GM12878 (cell line): ENCODE measurements at regions not wholly inside any gene's neighbourhood (a gene's known extent, or its start where the extent isn't known, plus 50 kb on each side); places are given as distances from the start of the nearest gene placed in this dataset.

ENCODE experiments used
- ATAC-seq: fragments of 200-7000 bp; cut with Tn5 transposase; 3 replicates; pipeline ENCODE4 v1.9.1; 2020; ENCODE audit warnings: mild to moderate bottlenecking, moderate library complexity
- BruUV-seq: library from RNA; stranded (reverse); fragments of 400-500 nt; replicated peaks from 2 replicates; lab custom pipeline; 2021; lab: Mats Ljungman, UMichigan
- CTCF ChIA-PET: fragments of 300-600 bp; sonication (Branson Sonifier 250); formaldehyde crosslinking; extraction: SDS; loops from one replicate; lab custom pipeline; 2021; ENCODE audit warnings: inconsistent platforms; lab: Yijun Ruan, JAX
- POLR2A ChIA-PET: fragments of 350-600 bp; formaldehyde crosslinking; extraction: SDS; loops from one replicate; lab custom pipeline; 2021; ENCODE audit warnings: inconsistent platforms; lab: Charles Lee
- RAD21 ChIA-PET: fragments of 300-600 bp; sonication (Branson Sonifier 250); formaldehyde crosslinking; loops from one replicate; lab custom pipeline; 2023; ENCODE audit warnings: antibody characterized with exemption; ENCODE audit not compliant: unreplicated experiment; lab: Charles Lee
- SMC1A ChIA-PET: fragments of 300-600 bp; sonication (Branson Sonifier 250); formaldehyde crosslinking; loops from one replicate; lab custom pipeline; 2023; ENCODE audit not compliant: unreplicated experiment, uncharacterized antibody; lab: Charles Lee
- DNase-seq: peaks from one replicate; pipeline ENCODE4 v3.0.0-alpha.2; 2011; ENCODE audit warnings: low read depth, low spot score
- FAIRE-seq: peaks from 3 replicates; lab custom pipeline; 2011; peaks lifted over from hg19 to GRCh38; lab: Jason Lieb, UNC
- H2AFZ ChIP-seq: 2 replicates; pipeline ENCODE4 v1.6.0; 2011; ENCODE audit warnings: low read depth, low read length, control low read depth; ENCODE audit not compliant: control insufficient read depth
- H3K27ac ChIP-seq: 2 replicates; pipeline ENCODE4 v1.5.1; 2011; ENCODE audit warnings: control low read depth; ENCODE audit not compliant: control insufficient read depth, insufficient read depth
- H3K27me3 ChIP-seq, 2 experiments: replicated peaks in 1 of 2; 2 replicates each; pipeline versions ENCODE4 v1.6.0 to v1.6.1; 2011; ENCODE audit warnings: low read length in 1 of 2; ENCODE audit not compliant: control insufficient read depth in 2 of 2, insufficient read depth in 2 of 2
- H3K36me3 ChIP-seq, 2 experiments: 2 replicates each; pipeline ENCODE4 v1.5.1; 2011; ENCODE audit warnings: low read length in 1 of 2; ENCODE audit not compliant: control insufficient read depth in 2 of 2, insufficient read depth in 2 of 2
- H3K4me1 ChIP-seq: 2 replicates; pipeline ENCODE4 v1.6.1; 2011; ENCODE audit warnings: mild to moderate bottlenecking, low read length, moderate library complexity, mixed read lengths; ENCODE audit not compliant: control insufficient read depth, insufficient read depth
- H3K4me2 ChIP-seq: 2 replicates; pipeline ENCODE4 v1.6.0; 2011; ENCODE audit warnings: control low read depth; ENCODE audit not compliant: control insufficient read depth, insufficient read depth
- H3K4me3 ChIP-seq: fragments of 200-600 bp; sonication (generic); 2 replicates; pipeline ENCODE4 v1.5.1; 2016
- H3K79me2 ChIP-seq: 2 replicates; pipeline ENCODE4 v1.6.0; 2011; ENCODE audit warnings: low read length; ENCODE audit not compliant: control insufficient read depth, insufficient read depth
- H3K9ac ChIP-seq: 2 replicates; pipeline ENCODE4 v1.8.0; 2011; ENCODE audit warnings: low read length, control low read depth, mixed read lengths; ENCODE audit not compliant: control insufficient read depth, insufficient read depth
- H3K9me3 ChIP-seq: replicated peaks from 3 replicates; pipeline ENCODE4 v1.5.1; 2011; ENCODE audit warnings: mild to moderate bottlenecking, low read length; ENCODE audit not compliant: control insufficient read depth, insufficient read depth
- H4K20me1 ChIP-seq: 2 replicates; pipeline ENCODE4 v1.6.0; 2011; ENCODE audit not compliant: control insufficient read depth, insufficient read depth
- BMI1 ChIP-seq: fragments of 450-650 bp; IDR thresholded peaks from 2 replicates; pipeline ENCODE4 v1.6.1; 2016; ENCODE audit warnings: mild to moderate bottlenecking, moderate library complexity, borderline replicate concordance
- CEBPZ ChIP-seq: fragments of 150-350 bp; IDR thresholded peaks from 2 replicates; pipeline ENCODE4 v1.6.1; 2016; ENCODE audit warnings: low read depth, low read length
- CHD2 ChIP-seq: IDR thresholded peaks from 2 replicates; pipeline ENCODE4 v1.6.1; 2011; ENCODE audit warnings: low read depth, low read length, improper control_type of control experiment, borderline replicate concordance
- FOXK2 ChIP-seq: fragments of 450-650 bp; IDR thresholded peaks from 2 replicates; pipeline ENCODE4 v1.6.1; 2017; ENCODE audit warnings: mild to moderate bottlenecking, moderate library complexity
- IRF4 ChIP-seq: IDR thresholded peaks from 2 replicates; pipeline ENCODE4 v1.6.1; 2011; ENCODE audit warnings: low read depth, low read length
- JUNB ChIP-seq: IDR thresholded peaks from 2 replicates; pipeline ENCODE4 v1.6.1; 2016; ENCODE audit warnings: antibody characterized with exemption, mild to moderate bottlenecking
- RAD51 ChIP-seq: fragments of 450-650 bp; IDR thresholded peaks from 2 replicates; pipeline ENCODE4 v1.6.1; 2016; ENCODE audit warnings: moderate library complexity, mild to moderate bottlenecking, inconsistent platforms
- RELB ChIP-seq: fragments of 450-650 bp; IDR thresholded peaks from 2 replicates; pipeline ENCODE4 v1.6.1; 2017; ENCODE audit warnings: low read depth, mild to moderate bottlenecking, moderate library complexity
- STAT1 ChIP-seq: fragments of 450-650 bp; conservative IDR thresholded peaks from 2 replicates; pipeline ENCODE4 v1.6.1; 2014; ENCODE audit warnings: antibody characterized with exemption, mild to moderate bottlenecking
- TCF7 ChIP-seq: IDR thresholded peaks from 2 replicates; pipeline ENCODE4 v1.6.1; 2014; ENCODE audit warnings: antibody characterized with exemption, borderline replicate concordance
- ZBTB33 ChIP-seq: fragments of 450-650 bp; IDR thresholded peaks from 2 replicates; pipeline ENCODE4 v1.6.1; 2017; ENCODE audit warnings: mild to moderate bottlenecking
- WGBS: methylation state at CpG from one replicate; pipeline ENCODE4 v1.1.6; 2016; ENCODE audit warnings: low lambda C conversion rate; ENCODE audit not compliant: insufficient replicate concordance, insufficient coverage; ENCODE audit errors: missing lambda C conversion rate; 5-methylcytosine and 5-hydroxymethylcytosine counted together
- in situ Hi-C: fragments of 300-500 bp; cut with MboI; formaldehyde crosslinking; loops from 9 replicates; pipeline ENCODE4 v1.14.3; 2018; ENCODE audit warnings: mixed read lengths
- intact Hi-C: fragments of 100-400 bp; cut with micrococcal nuclease; formaldehyde crosslinking; loops from one replicate; pipeline ENCODE4 v1.14.2; 2022; ENCODE audit not compliant: unreplicated experiment

GRCh38 chr2:238716585-238716984 is 131.3 kb upstream of the TWIST2 start:
- WGBS: 72% methylated on average over 17 of the region's 17 CpGs
- no peaks in the 10 kb centered on the region; the same call in 2 of the 3 replicates for H3K9me3 ChIP-seq
- no peaks in the 10 kb centered on the region for H3K79me2 ChIP-seq
- no peaks in the 10 kb centered on the region for H3K4me1 ChIP-seq
- no peak overlapping the region for H3K9ac ChIP-seq
- no peak overlapping the region for H3K4me3 ChIP-seq
- no peaks in the 10 kb centered on the region for H4K20me1 ChIP-seq
- ChIA-PET RAD21 (no interaction called here), POLR2A (no interaction called here), CTCF (no interaction called here), SMC1A (no interaction called here)
- H3K27me3 ChIP-seq: no peaks in the 10 kb centered on the region
- H3K27ac ChIP-seq: no peak overlapping the region
- DNase-seq (no peak), ATAC-seq (no peak), FAIRE-seq (no peak)
- BruUV-seq: no TSS peak
- no peak overlapping the region for H3K4me2 ChIP-seq
- no peaks in the 10 kb centered on the region for H3K36me3 ChIP-seq
- TF ChIP-seq RAD51 (no peak), IRF4 (no peak), CEBPZ (no peak), STAT1 (no peak), JUNB (no peak), RELB (no peak), TCF7 (no peak), ZBTB33 (no peak), BMI1 (no peak), FOXK2 (no peak), CHD2 (no peak)
- H2AFZ ChIP-seq: no peak overlapping the region
- in situ Hi-C loops (no loop called here), intact Hi-C loops (no loop called here)
